Pancreas (tissue), 10 donors: ENCODE measurements at regions not wholly inside any gene's neighbourhood (a gene's known extent, or its start where the extent isn't known, plus 50 kb on each side); places are given as distances from the start of the nearest gene placed in this dataset.

ENCODE experiments used
- ATAC-seq, 4 donors: fragments of 200-7000 bp; cut with Tn5 transposase; one replicate each; pipeline versions ENCODE4 v1.8.0 to v1.9.1; 2020; ENCODE audit warnings: mild to moderate bottlenecking in 4 of 4, moderate library complexity in 4 of 4
- DNase-seq, 6 donors: peaks; one replicate each; pipeline ENCODE4 v3.0.0-alpha.2; 2020
- FAIRE-seq: peaks from 2 replicates; lab custom pipeline; 2012; peaks lifted over from hg19 to GRCh38; lab: Jason Lieb, UNC
- H3K27ac ChIP-seq, 4 donors: fragments of 200-600 bp; sonication (generic); 1 replicate in 3 of 4; 2 replicates in 1 of 4; pipeline versions ENCODE4 v1.5.0 to v1.8.0; 2020
- H3K27me3 ChIP-seq, 4 donors: fragments of 200-600 bp; one replicate each; pipeline ENCODE4 v1.8.0; 2021
- H3K36me3 ChIP-seq, 3 donors: fragments of 200-600 bp; sonication (generic) in 1 of 3; one replicate each; pipeline versions ENCODE4 v1.5.0 to v1.8.0; 2020 to 2021
- H3K4me1 ChIP-seq, 3 donors: fragments of 200-600 bp; one replicate each; pipeline ENCODE4 v1.8.0; 2021
- H3K4me3 ChIP-seq, 4 donors: fragments of 200-600 bp; sonication (generic) in 2 of 4; one replicate each; pipeline versions ENCODE4 v1.5.0 to v1.8.0; 2020 to 2021
- H3K9me3 ChIP-seq, 4 donors: fragments of 200-600 bp; one replicate each; pipeline ENCODE4 v1.8.0; 2021
- CTCF ChIP-seq, 4 donors: fragments of 200-600 bp; sonication (generic) in 3 of 4; IDR thresholded peaks; one replicate each; pipeline versions ENCODE4 v1.5.0 to v1.8.0; 2021; ENCODE audit warnings: antibody characterized with exemption in 4 of 4
- WGBS, 2 donors: extraction: QIAGEN DNeasy Blood & Tissue Kit; methylation state at CpG; one replicate each; pipeline ENCODE4 v1.1.7; 2013; 5-methylcytosine and 5-hydroxymethylcytosine counted together
- intact Hi-C, 3 donors: fragments of 100-400 bp; cut with DNase I; formaldehyde crosslinking; loops; one replicate each; pipeline versions ENCODE4 v1.11.1 to v1.14.2; 2022
- donor health status: healthy with polysubstance abuse.
- donor health status: DM: no; HTN: no; CAD: no; lungs with moderate emphysema.
- donor health status: DM: no; HTN: no; CAD: no.
- donor health status: control.
- donor health status: control.
- donor health status: Bipolar disorder and iron deficiency.
- donor health status: DM: yes; HTN: yes; CAD: no.
- donor health status: DM: no; HTN: no; CAD: no.
- donor health status: DM: no; HTN: no; CAD: no.
- donor health status: DM: yes; HTN: yes; CAD: no.

DNA sequence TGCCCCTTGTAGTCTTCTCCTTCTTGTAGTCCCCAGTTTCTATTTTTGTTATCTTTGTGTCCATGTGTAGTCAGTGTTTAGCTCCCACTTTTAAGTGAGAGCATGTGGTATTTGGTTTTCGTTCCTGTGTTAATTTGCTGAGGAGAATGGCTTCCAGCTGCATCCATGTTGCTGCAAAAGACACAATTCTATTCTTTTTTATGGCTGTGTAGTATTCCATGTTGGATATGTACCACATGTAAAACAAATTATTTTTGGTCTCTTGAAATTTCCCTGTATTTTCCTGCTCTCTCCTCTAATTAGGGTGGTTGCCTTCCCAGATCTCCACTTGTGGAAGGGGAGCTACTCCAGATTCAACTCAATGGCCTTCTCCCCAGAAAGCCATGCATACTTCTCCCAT is 813.8 kb downstream of the UQCRFS1 start:
- no peak for ATAC-seq
- no peaks in the 10 kb centered on the region for H3K9me3 ChIP-seq
- TF ChIP-seq CTCF (IDR thresholded peaks at IDR 0.05) = no peak
- H3K27me3 ChIP-seq = no peaks in the 10 kb centered on the region
- no peak overlapping the region for H3K4me3 ChIP-seq
- no peak for DNase-seq
- H3K27ac ChIP-seq = no peak overlapping the region
- no peaks in the 10 kb centered on the region for H3K4me1 ChIP-seq
- H3K36me3 ChIP-seq = no peaks in the 10 kb centered on the region
- intact Hi-C loops = no loop called here
- WGBS, 2 donors = 38 to 48% methylated on average over 1 of the region's 1 CpG
- no peak for FAIRE-seq

DNA sequence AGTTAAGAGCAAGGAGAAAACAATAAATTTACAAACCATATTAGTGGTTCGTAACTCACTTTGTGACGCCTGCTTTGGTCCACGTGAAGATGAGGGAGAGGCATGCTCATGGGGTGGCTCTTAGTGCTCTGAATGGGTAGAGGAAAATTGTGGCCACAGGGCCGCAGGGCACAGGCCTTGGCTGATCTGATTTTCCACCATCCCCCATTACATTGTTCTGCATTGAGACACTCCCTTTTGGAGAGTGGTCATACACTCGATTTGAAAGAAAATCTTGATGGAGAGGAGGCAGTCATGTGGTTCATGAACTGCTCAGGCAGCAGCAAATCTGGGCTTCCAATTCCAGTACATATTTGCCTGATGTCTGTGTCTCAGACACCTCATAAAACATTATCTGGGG is 815.2 kb downstream of the UQCRFS1 start:
- TF ChIP-seq CTCF (IDR thresholded peaks at IDR 0.05) = no peak
- intact Hi-C loops = no loop called here
- Histone ChIP-seq H3K27ac (no peak overlapping the region), H3K36me3 (no peaks in the 10 kb centered on the region), H3K27me3 (no peaks in the 10 kb centered on the region), H3K4me3 (no peak overlapping the region), H3K4me1 (no peaks in the 10 kb centered on the region), H3K9me3 (no peaks in the 10 kb centered on the region)
- DNase-seq (no peak), FAIRE-seq (no peak), ATAC-seq (no peak)
- 67 to 79% methylated on average over 5 of the region's 5 CpGs for WGBS, 2 donors

GRCh38 chr19:28397306-28397705 is 815.6 kb downstream of the UQCRFS1 start:
- H3K36me3 ChIP-seq = no peaks in the 10 kb centered on the region
- intact Hi-C loops = no loop called here
- no peak for DNase-seq
- no peak overlapping the region for H3K27ac ChIP-seq
- H3K9me3 ChIP-seq = no peaks in the 10 kb centered on the region
- H3K4me3 ChIP-seq = no peak overlapping the region
- H3K4me1 ChIP-seq = no peaks in the 10 kb centered on the region
- ATAC-seq = no peak
- FAIRE-seq = no peak
- no peaks in the 10 kb centered on the region for H3K27me3 ChIP-seq
- TF ChIP-seq CTCF (IDR thresholded peaks at IDR 0.05) = no peak
- WGBS, 2 donors = 53 to 65% methylated on average over 10 of the region's 10 CpGs

GRCh38 chr19:28396287-28396831 is 816.6 kb downstream of the UQCRFS1 start:
- Histone ChIP-seq H3K4me1 (no peaks in the 10 kb centered on the region), H3K36me3 (no peaks in the 10 kb centered on the region), H3K4me3 (no peak overlapping the region), H3K27me3 (no peaks in the 10 kb centered on the region), H3K27ac (no peak overlapping the region), H3K9me3 (no peaks in the 10 kb centered on the region)
- ATAC-seq = no peak
- intact Hi-C loops = no loop called here
- no peak for FAIRE-seq
- WGBS, 2 donors = 40 to 53% methylated on average over 13 of the region's 13 CpGs
- DNase-seq = no peak
- no peak for TF ChIP-seq CTCF (IDR thresholded peaks at IDR 0.05)

GRCh38 chr19:28394725-28395124 is 818.2 kb downstream of the UQCRFS1 start:
- FAIRE-seq (no peak), DNase-seq (no peak), ATAC-seq (no peak)
- no peaks in the 10 kb centered on the region for H3K36me3 ChIP-seq
- no peak overlapping the region for H3K27ac ChIP-seq
- TF ChIP-seq CTCF (IDR thresholded peaks at IDR 0.05) = no peak
- 41 to 52% methylated on average over 4 of the region's 4 CpGs for WGBS, 2 donors
- no peaks in the 10 kb centered on the region for H3K9me3 ChIP-seq
- H3K27me3 ChIP-seq = no peaks in the 10 kb centered on the region
- H3K4me3 ChIP-seq = no peak overlapping the region
- intact Hi-C loops = no loop called here
- H3K4me1 ChIP-seq = no peaks in the 10 kb centered on the region
